ENCODE measurements at regions not wholly inside any gene's neighbourhood (a gene's known extent, or its start where the extent isn't known, plus 50 kb on each side); places are given as distances from the start of the nearest gene placed in this dataset.

DNA sequence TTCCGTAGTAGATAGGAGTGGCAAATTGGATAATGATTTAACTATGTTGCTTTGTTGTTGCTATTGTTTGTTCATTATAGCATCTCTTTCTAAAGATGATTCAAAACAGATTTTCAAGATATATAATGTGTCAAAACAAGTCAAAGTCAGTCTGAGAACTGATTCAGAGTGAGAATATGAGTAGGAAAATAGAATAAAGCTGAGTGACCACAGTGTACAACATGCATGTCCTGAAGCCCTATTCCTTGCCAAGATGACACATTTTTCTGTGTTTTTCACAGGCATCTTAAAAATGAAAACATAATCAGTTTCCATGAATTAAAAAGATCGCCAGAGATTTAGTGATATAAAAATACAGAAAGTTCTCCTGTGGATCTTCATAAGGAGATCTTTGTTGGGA is 57.0 kb upstream of the THRB start:
- TF ChIP-seq, protein P1, sequence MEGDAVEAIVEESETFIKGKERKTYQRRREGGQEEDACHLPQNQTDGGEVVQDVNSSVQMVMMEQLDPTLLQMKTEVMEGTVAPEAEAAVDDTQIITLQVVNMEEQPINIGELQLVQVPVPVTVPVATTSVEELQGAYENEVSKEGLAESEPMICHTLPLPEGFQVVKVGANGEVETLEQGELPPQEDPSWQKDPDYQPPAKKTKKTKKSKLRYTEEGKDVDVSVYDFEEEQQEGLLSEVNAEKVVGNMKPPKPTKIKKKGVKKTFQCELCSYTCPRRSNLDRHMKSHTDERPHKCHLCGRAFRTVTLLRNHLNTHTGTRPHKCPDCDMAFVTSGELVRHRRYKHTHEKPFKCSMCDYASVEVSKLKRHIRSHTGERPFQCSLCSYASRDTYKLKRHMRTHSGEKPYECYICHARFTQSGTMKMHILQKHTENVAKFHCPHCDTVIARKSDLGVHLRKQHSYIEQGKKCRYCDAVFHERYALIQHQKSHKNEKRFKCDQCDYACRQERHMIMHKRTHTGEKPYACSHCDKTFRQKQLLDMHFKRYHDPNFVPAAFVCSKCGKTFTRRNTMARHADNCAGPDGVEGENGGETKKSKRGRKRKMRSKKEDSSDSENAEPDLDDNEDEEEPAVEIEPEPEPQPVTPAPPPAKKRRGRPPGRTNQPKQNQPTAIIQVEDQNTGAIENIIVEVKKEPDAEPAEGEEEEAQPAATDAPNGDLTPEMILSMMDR (IDR thresholded peaks at IDR 0.05; ENCODE audit: low read depth, low read length), result no peak
- TF ChIP-seq POLR2A (IDR thresholded peaks at IDR 0.05; ENCODE audit: extremely low read depth, insufficient read length) (no peak), MYC (IDR thresholded peaks at IDR 0.05; ENCODE audit: low read depth, low read length) (no peak)
- TF ChIP-seq, protein P2, sequence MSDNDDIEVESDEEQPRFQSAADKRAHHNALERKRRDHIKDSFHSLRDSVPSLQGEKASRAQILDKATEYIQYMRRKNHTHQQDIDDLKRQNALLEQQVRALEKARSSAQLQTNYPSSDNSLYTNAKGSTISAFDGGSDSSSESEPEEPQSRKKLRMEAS (IDR thresholded peaks at IDR 0.05; ENCODE audit: low read depth, low read length), result no peak

All from NB4 (cell line).